ENCODE measurements at regions not wholly inside any gene's neighbourhood (a gene's known extent, or its start where the extent isn't known, plus 50 kb on each side); places are given as distances from the start of the nearest gene placed in this dataset.

DNA sequence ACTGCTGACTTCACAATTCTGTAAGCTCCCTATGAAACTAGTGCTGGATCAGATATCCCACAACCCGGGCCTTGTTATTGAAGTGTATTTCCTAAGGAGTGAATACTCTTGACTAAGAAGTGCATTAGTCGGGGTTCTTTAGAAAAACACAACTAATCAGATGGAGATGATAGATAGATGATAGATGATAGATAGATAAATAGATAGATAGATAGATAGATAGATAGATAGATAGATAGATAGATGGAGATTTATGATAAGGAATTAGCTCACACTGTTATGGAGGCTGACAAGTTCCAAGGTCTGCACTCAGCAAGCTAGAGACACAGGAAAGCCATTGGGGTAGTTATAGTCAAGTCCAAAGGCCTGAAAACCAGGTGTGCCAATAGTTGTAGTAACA is 214.6 kb upstream of the COX7C start:
- DNase-seq, result no peak
- H3K27me3 ChIP-seq (replicated peaks in 1 of 7), result no peaks in the 10 kb centered on the region
- intact Hi-C loops (cut with DNase I; ENCODE audit: low total_unique reads), result no loop called here
- H3K4me1 ChIP-seq, result no peaks in the 10 kb centered on the region
- no peaks in the 10 kb centered on the region for H3K9me3 ChIP-seq
- TF ChIP-seq CTCF (IDR thresholded peaks at IDR 0.05 in 8 of 11, conservative IDR thresholded peaks at IDR 0.05 in 3 of 11) (no peak), POLR2AphosphoS5 (IDR thresholded peaks at IDR 0.05) (no peak), POLR2A (IDR thresholded peaks at IDR 0.05) (no peak)
- no peaks in the 10 kb centered on the region for H3K36me3 ChIP-seq
- H3K27ac ChIP-seq, result no peak overlapping the region
- no peak overlapping the region for H3K4me3 ChIP-seq
- WGBS, 5 donors, result 85 to 94% (median 89%) methylated on average over 2 of the region's 2 CpGs

DNA sequence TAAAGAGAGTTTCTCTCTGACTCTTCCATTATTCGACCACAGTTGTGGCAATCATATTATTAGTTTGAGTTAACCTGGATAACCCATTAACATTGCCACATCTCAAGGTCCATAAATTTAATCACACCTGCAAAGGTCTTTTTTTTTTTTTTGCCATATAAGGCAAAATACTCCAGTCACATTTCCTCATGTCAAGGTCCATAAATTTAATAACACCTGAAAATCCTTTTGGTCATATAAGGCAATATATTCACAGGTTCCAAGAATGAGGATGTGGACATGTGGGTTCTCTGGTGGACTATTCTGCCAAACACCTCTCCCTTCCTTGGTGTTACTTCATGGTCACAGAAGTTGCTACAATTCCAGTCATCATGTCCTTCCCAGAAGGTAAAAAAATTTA is 213.5 kb upstream of the COX7C start:
- H3K4me1 ChIP-seq, result no peaks in the 10 kb centered on the region
- no peaks in the 10 kb centered on the region for H3K27me3 ChIP-seq (replicated peaks in 1 of 7)
- intact Hi-C loops (cut with DNase I; ENCODE audit: low total_unique reads), result no loop called here
- TF ChIP-seq CTCF (IDR thresholded peaks at IDR 0.05 in 8 of 11, conservative IDR thresholded peaks at IDR 0.05 in 3 of 11), result no peak
- no peak for TF ChIP-seq POLR2A (IDR thresholded peaks at IDR 0.05)
- TF ChIP-seq POLR2AphosphoS5 (IDR thresholded peaks at IDR 0.05), result no peak
- no peak for DNase-seq
- 75 to 92% (median 88%) methylated on average over 1 of the region's 1 CpG for WGBS, 5 donors
- no peak overlapping the region for H3K4me3 ChIP-seq
- H3K36me3 ChIP-seq, result no peaks in the 10 kb centered on the region
- H3K27ac ChIP-seq, result no peak overlapping the region
- H3K9me3 ChIP-seq, result no peaks in the 10 kb centered on the region

DNA sequence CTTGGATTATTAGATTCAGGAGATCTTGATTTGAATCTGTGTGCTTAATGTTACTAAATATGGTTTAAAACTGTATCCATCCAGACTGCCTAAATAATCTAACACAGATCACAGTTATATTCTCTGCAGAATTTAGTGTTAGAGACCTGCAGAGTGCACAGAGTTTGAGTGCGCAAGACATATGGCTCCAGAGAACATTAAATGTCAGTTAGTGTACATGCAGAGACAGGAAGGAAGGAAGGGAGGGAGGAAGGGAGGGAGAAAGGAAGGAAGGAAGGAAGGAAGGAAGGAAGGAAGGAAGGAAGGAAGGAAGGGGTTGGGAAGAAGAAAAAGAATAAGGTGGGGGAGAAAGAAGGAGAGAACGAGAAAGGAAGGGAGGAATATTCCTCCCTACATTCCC is 210.0 kb upstream of the COX7C start:
- no peaks in the 10 kb centered on the region for H3K9me3 ChIP-seq
- no peak overlapping the region for H3K27ac ChIP-seq
- H3K36me3 ChIP-seq, result no peaks in the 10 kb centered on the region
- H3K4me3 ChIP-seq, result no peak overlapping the region
- H3K4me1 ChIP-seq, result no peaks in the 10 kb centered on the region
- intact Hi-C loops (cut with DNase I; ENCODE audit: low total_unique reads), result no loop called here
- WGBS, 5 donors, result 79 to 89% (median 85%) methylated on average over 2 of the region's 2 CpGs
- H3K27me3 ChIP-seq (replicated peaks in 1 of 7), result no peaks in the 10 kb centered on the region
- DNase-seq, result no peak
- TF ChIP-seq CTCF (IDR thresholded peaks at IDR 0.05 in 8 of 11, conservative IDR thresholded peaks at IDR 0.05 in 3 of 11), result no peak
- no peak for TF ChIP-seq POLR2A (IDR thresholded peaks at IDR 0.05)
- no peak for TF ChIP-seq POLR2AphosphoS5 (IDR thresholded peaks at IDR 0.05)

DNA sequence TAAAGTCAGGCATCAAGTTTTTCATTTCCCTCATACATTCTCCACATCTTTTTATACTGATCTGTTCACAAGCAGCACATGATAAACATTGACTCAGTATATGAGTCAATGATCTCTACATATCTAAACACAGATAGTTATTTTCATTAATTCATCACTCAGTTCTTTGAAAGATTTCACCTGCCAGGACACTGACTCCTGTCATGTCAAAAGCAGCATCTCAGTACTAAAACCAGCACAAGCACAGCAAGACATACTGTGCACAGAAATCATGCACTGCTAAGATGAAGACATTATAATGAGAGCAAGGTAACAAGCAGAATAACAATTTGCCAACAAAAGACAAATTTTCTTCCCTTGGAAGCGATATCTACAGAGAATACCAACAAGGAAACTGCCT is 206.1 kb upstream of the COX7C start:
- 87 to 97% (median 90%) methylated on average over 1 of the region's 1 CpG for WGBS, 5 donors
- Histone ChIP-seq H3K4me3 (no peak overlapping the region), H3K27me3 (replicated peaks in 1 of 7) (no peaks in the 10 kb centered on the region), H3K4me1 (no peaks in the 10 kb centered on the region), H3K27ac (no peak overlapping the region), H3K9me3 (no peaks in the 10 kb centered on the region), H3K36me3 (no peaks in the 10 kb centered on the region)
- no peak for TF ChIP-seq CTCF (IDR thresholded peaks at IDR 0.05 in 8 of 11, conservative IDR thresholded peaks at IDR 0.05 in 3 of 11)
- no peak for TF ChIP-seq POLR2A (IDR thresholded peaks at IDR 0.05)
- TF ChIP-seq POLR2AphosphoS5 (IDR thresholded peaks at IDR 0.05), result no peak
- intact Hi-C loops (cut with DNase I; ENCODE audit: low total_unique reads), result no loop called here
- no peak for DNase-seq
